Stimulated activated effector memory CD8-positive, alpha-beta T cell treated with anti-CD3 and anti-CD28 coated beads, Interleukin-12 subunit alpha, Interleukin-12 subunit beta, amount 100 ng/mL, for 72 hours (primary cell): ENCODE measurements at regions not wholly inside any gene's neighbourhood (a gene's known extent, or its start where the extent isn't known, plus 50 kb on each side); places are given as distances from the start of the nearest gene placed in this dataset.

Experiments used
- ATAC-seq: fragments of 150-1000 bp; cut with Tn5 transposase; 2 replicates; pipeline ENCODE4 v1.10.0; 2021
- DNase-seq, 2 donors: peaks; one replicate each; pipeline ENCODE4 v3.0.0; 2021 to 2022; ENCODE audit warnings: low spot score in 2 of 2
- H3K27ac Mint-ChIP-seq: one replicate; pipeline ENCODE4 v1.8.0; 2022; ENCODE audit warnings: mild to moderate bottlenecking, mixed read lengths
- H3K36me3 Mint-ChIP-seq: one replicate; pipeline ENCODE4 v1.8.0; 2022; ENCODE audit warnings: mild to moderate bottlenecking, mixed read lengths
- H3K4me1 Mint-ChIP-seq: one replicate; pipeline ENCODE4 v1.8.0; 2022; ENCODE audit warnings: mixed read lengths
- H3K4me3 Mint-ChIP-seq: one replicate; pipeline ENCODE4 v1.8.0; 2022; ENCODE audit warnings: mild to moderate bottlenecking, mixed read lengths
- H3K9me3 Mint-ChIP-seq: one replicate; pipeline ENCODE4 v1.8.0; 2022; ENCODE audit warnings: mixed read lengths

DNA sequence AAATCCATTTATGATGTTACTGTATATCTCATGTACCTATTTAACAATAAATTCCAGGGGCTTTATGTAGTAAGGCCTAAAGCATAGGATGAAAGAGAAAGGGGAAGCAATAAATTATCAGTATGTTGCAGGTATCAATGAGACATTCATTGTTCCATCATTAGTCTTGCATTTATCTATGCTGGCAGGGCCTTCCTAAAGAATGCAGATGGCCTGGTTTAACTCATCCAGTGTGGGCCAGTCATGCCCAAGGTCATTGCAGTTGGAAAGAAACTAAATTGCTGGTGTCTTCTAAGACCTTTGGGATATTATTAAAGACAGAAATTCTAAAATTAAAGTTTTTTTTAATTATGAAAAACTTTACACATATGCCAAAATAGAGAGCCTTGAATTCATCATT lies 98.3 kb downstream of the AVPR1A start:
- H3K27ac Mint-ChIP-seq, result no peak overlapping the region
- H3K4me1 Mint-ChIP-seq, result no peaks in the 10 kb centered on the region
- ATAC-seq (no peak), DNase-seq (no peak)
- H3K4me3 Mint-ChIP-seq, result no peak overlapping the region
- peaks cover 7% of the 10 kb centered on the region for H3K9me3 Mint-ChIP-seq
- H3K36me3 Mint-ChIP-seq, result no peaks in the 10 kb centered on the region

DNA sequence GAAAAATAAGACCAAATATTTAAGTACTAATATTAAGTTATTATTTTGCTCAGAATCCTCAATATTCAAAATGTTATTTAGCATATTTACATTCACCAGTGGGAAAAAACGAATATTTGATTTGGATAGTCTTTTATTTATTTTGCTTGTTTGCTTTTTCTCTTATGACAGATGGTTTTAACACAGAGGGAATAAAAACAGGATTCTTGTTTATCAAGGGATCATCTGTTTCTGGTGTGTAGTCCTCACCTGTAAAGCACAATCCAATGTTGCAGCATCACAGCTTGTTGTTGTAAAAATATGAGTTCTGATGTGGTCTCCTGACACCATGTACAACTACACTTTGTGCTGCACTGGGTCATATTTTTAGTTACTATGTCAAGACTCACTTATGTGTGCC lies 103.9 kb downstream of the AVPR1A start:
- H3K27ac Mint-ChIP-seq, result no peak overlapping the region
- H3K4me3 Mint-ChIP-seq, result no peak overlapping the region
- DNase-seq (no peak), ATAC-seq (no peak)
- H3K36me3 Mint-ChIP-seq, result no peaks in the 10 kb centered on the region
- no peaks in the 10 kb centered on the region for H3K4me1 Mint-ChIP-seq
- peaks cover 3% of the 10 kb centered on the region for H3K9me3 Mint-ChIP-seq

DNA sequence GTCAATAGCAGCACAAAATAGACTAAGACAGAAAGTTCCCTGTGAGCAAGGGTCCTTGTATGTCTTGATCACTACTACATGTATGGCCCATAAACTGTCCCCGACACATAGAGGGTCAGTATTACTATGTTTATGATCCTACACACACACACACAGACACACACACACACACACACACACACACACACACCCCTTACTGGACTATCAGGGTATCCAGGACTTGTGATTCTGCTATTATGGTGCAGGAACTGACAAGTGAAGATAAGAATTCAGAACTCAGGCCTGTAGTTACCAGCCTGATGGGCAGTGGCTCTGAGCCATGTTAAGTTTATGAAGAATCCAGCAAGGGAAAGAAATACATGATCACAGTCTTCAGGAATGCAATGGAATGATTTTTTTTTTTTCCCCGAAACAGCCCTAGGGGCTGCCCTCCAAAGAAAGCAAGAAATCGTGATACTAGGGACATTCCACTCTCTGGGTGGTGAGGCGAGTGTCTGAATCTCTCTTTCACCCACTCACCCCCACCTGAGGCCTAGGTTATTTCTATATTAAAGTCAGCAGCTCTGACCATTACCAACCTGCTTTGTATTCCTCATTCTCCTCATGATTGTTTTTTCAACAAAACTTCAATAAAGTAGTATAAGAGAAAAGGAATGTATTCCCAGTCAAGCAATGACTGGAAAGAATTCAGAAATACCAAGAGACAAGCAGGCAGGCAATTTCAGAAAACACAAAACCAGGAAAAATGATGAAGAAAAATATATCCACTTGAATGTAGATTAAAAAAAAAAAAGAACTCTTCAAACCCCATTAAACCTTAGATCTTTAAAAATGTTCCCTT lies 105.8 kb downstream of the AVPR1A start:
- H3K27ac Mint-ChIP-seq, result no peak overlapping the region
- no peaks in the 10 kb centered on the region for H3K9me3 Mint-ChIP-seq
- H3K4me1 Mint-ChIP-seq, result no peaks in the 10 kb centered on the region
- no peak for DNase-seq
- no peak overlapping the region for H3K4me3 Mint-ChIP-seq
- no peak for ATAC-seq
- no peaks in the 10 kb centered on the region for H3K36me3 Mint-ChIP-seq

DNA sequence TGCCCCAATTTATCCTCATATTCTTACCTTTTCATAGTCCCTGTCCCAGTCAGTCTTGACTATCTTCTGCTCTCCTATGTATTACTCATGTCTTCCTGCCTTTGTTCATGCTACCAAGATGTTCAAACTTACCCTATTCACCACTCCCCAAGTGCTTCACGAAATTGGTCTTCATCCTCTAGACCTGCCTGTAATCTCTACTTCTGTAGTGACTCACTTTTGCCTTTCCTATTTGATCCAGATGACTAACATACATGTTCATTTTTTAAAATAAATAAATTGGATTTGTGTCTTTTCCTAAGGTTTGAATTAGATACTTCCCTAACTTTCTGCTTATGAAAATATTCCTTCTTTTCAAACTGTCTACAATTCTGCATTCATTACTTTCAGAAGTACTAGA lies 107.7 kb upstream of the PPM1H start:
- no peaks in the 10 kb centered on the region for H3K9me3 Mint-ChIP-seq
- no peaks in the 10 kb centered on the region for H3K4me1 Mint-ChIP-seq
- H3K4me3 Mint-ChIP-seq, result no peak overlapping the region
- DNase-seq, result no peak
- H3K36me3 Mint-ChIP-seq, result no peaks in the 10 kb centered on the region
- no peak for ATAC-seq
- H3K27ac Mint-ChIP-seq, result no peak overlapping the region

DNA sequence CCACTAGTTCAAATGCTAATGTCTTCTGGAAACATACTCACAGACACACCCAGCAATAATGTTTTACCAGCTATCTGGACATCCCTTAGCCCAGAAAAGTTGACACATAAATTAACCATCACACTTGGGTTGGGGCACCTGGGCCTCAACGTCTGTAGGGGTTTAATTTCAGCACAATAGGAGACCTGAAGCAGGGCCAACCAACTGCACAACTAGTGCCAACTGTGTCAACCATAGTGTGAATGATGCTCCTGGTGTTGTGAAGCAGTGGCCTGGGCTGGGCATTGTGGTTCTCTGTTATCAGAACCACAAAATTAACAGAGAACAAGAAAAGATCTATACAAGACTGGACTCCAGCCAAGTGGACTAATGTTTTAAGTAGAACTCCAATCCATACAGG lies 106.7 kb upstream of the PPM1H start:
- Mint-ChIP-seq H3K27ac (no peak overlapping the region), H3K4me1 (no peaks in the 10 kb centered on the region), H3K9me3 (no peaks in the 10 kb centered on the region), H3K36me3 (no peaks in the 10 kb centered on the region), H3K4me3 (no peak overlapping the region)
- DNase-seq (no peak), ATAC-seq (no peak)

DNA sequence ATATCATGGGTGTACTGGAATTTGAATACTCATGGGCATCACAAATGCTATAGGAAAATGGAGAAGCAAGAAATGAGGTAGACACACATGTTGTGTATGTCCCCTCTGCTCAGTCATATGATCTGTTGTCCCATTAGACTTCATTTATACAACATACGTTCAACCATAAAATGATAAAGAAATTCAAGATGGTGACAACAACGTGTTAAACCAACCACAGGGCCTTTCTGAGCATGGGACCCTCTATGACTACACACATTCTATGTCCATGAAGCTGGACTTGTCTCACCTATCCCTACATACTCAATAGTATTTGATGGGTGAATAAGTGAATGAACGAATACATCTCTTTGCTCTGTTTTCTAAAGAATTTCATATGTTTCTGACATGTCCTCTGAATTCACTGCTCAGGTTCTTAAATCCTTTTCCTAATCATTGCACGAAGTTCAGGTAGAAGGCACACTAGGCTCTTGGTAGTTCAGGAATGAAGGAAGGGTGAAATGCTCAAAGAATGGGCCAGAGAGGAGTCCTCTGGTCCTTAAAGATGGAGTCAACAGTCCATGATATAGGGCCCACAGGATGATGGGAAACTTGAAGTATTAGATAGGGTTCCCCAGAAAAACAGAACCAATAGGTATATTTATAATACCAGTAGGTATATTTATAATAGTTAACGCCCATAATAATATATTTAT lies 105.7 kb upstream of the PPM1H start:
- H3K9me3 Mint-ChIP-seq, result no peaks in the 10 kb centered on the region
- H3K36me3 Mint-ChIP-seq, result no peaks in the 10 kb centered on the region
- no peak overlapping the region for H3K27ac Mint-ChIP-seq
- DNase-seq (no peak), ATAC-seq (no peak)
- no peak overlapping the region for H3K4me3 Mint-ChIP-seq
- no peaks in the 10 kb centered on the region for H3K4me1 Mint-ChIP-seq

DNA sequence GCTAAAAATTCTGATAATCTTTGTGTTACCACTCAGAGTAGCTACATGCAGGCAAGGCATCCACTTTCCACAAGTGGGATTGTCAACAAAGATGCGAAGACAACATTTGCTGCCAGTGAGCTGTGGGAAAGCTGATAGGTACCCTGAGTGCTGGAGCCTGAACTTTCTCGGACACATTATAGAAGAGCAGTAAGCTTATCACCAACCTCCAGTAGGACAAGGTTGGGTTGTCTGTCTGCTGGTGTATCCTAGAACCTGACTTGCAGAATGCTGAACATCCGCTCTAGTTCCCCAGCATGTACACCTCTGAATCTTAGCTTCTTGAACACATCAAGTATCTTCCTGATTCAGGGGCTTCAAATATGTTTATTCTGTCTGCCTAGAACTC lies 103.8 kb upstream of the PPM1H start:
- Mint-ChIP-seq H3K4me1 (no peaks in the 10 kb centered on the region), H3K36me3 (no peaks in the 10 kb centered on the region), H3K4me3 (no peak overlapping the region), H3K27ac (no peak overlapping the region), H3K9me3 (no peaks in the 10 kb centered on the region)
- no peak for DNase-seq
- no peak for ATAC-seq

DNA sequence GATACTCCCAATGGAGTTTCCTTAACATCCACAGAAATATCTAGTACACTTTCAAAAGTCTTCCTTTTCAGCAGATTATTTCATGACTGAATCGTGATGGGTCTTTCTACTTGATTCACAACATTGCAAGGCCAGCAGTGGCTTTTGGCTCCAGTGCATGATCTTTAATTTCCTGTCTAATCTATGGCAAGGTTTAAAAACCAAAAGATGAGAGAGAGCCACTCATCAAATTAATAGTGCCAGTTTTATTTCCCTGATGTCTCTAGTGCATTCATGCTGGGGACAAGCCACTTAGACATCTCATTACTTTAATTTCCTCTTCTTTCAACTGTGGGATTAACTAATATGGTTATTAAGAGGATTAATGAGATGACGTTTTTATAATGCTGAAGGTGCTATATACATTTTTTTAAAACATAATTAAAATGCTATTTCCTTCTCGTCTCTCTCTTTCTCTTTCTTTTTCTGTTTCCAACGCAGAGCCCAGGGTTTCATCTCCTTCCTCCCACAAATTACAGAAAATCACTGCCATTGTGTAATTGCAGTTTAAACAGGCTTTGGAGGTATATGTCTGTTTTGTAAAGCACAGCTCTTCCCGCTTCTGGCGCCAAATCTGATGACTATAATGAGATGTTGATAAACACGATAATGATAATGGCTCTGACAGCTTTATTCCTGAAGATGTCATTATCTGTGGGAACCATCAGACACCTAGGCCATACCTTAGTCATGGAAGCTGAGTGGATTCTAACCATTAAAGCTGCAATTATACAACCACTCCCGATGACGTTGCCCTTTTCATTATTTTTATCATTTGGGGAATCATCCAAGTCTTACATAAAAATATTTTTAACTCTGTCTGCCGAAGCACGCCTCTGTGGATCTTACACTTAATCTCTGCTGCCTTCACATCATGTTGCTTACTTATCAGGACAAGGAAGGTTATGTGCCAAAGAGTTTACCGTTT lies 103.1 kb upstream of the PPM1H start:
- ATAC-seq, result no peak

DNA sequence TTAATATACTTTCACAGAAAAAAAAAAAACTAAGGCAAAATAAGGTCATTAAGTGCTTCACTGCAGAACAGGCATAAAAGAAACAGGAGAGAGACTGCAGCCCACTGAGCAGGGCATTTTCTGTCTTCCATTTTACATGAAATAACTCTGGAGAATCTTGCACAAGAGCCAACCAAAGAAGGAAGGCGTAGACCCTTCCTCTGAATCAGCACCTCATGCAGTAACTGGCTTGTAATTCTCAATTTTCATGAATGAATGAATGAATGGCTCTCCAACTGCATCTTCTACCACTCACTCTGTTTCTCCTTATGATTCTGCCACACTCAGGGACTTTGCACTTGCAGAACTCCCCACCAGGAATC lies 102.0 kb upstream of the PPM1H start:
- no peak overlapping the region for H3K4me3 Mint-ChIP-seq
- no peaks in the 10 kb centered on the region for H3K9me3 Mint-ChIP-seq
- ATAC-seq (no peak), DNase-seq (no peak)
- no peaks in the 10 kb centered on the region for H3K36me3 Mint-ChIP-seq
- no peaks in the 10 kb centered on the region for H3K4me1 Mint-ChIP-seq
- no peak overlapping the region for H3K27ac Mint-ChIP-seq

More for the DNA sequence above, 103.1 kb upstream of the PPM1H start:
- Mint-ChIP-seq H3K27ac (no peak overlapping the region), H3K9me3 (no peaks in the 10 kb centered on the region), H3K36me3 (no peaks in the 10 kb centered on the region), H3K4me3 (no peak overlapping the region), H3K4me1 (no peaks in the 10 kb centered on the region)
- no peak for DNase-seq

DNA sequence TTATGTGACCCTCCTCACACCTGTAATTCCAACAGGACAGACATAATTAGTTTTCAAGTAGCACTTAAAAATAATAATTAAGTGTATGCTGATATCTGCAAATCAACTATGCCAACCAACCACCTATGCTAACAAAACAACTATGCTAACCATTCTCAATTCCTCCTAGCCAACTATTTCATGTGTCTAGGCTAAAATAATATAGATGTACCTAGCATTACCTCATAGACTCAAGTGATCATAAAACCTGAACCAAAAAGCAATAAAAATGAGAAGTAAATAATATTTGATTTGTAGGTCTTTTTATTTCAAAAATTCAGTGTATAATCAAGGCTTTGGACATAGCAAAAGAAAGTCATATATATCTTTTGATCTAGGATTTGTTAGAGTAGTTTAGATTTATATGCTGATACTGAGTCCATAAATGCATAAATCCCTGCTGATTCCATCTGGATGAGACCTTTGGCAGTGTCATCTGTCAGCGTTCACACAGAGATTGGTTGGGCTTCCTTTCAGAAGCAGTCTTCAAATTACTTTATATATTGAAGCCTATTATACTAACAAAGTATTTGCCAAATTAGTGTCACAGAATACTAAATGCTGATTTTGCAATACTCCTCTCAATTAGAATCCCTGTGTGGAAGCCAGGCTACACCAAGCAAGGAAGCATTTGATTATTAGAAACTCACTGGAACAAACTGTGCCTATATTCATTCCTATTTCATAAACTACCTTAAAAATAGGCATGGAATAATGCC lies 101.4 kb upstream of the PPM1H start:
- H3K4me1 Mint-ChIP-seq, result no peaks in the 10 kb centered on the region
- H3K9me3 Mint-ChIP-seq, result no peaks in the 10 kb centered on the region
- H3K4me3 Mint-ChIP-seq, result no peak overlapping the region
- no peak for ATAC-seq
- DNase-seq, result no peak
- no peaks in the 10 kb centered on the region for H3K36me3 Mint-ChIP-seq
- H3K27ac Mint-ChIP-seq, result no peak overlapping the region

DNA sequence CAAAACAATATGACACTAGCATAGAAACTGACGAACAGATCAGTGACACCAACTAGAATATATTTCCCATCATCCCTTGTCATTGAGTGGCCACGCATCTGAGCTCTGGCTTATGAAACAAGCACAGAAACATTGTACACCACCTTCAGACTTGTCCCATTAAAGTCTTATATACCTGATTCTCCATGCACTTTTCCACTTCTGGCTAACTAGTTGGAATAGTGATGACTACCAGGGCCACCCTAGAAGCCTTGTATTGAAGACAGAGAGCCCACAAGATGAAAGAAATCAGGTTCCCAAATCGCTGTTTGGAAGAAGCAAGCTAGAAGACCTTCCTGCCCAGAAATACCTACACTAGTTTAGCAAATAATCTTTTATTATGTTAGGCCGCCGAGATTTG lies 99.7 kb upstream of the PPM1H start:
- H3K4me3 Mint-ChIP-seq, result no peak overlapping the region
- no peaks in the 10 kb centered on the region for H3K36me3 Mint-ChIP-seq
- no peak overlapping the region for H3K27ac Mint-ChIP-seq
- ATAC-seq (no peak), DNase-seq (no peak)
- H3K9me3 Mint-ChIP-seq, result no peaks in the 10 kb centered on the region
- no peaks in the 10 kb centered on the region for H3K4me1 Mint-ChIP-seq

DNA sequence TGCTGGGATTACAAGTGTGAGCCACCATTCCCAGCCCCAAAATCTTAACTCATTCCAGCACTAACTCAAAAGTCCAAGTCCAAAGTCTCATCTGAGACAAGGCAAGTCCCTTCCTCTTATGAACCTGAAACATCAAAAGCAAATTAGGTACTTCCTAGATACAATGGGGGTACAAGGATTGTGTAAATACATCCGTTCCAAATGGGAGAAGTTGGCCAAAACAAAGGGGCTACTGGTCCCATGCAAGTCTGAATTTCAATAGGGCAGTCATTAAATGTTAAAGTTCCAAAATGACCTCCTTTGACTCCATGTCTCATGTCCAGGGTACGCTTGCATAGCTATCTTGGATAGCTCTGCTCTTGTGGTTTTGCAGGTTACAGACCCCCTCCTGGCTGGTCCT lies 94.7 kb upstream of the PPM1H start:
- ATAC-seq, result no peak
- Mint-ChIP-seq H3K4me1 (no peaks in the 10 kb centered on the region), H3K4me3 (no peak overlapping the region)

DNA sequence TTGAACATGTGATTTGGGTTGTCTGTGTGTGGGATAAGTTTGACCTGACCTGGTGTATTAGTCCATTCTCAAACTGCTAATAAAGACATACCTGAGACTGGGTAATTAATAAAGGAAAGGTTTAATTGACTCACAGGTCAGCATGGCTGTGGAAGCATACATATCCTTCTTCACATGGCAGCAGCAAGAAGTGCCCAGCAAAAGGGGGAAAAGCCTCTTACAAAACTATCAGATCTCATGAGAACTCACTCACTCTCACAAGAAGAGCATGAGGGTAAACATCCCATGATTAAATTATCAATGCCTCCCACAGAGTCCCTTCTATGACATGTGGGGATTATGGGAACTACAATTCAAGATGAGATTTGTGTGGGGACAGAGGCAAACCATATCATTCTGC lies 94.0 kb upstream of the PPM1H start:
- ATAC-seq, result no peak
- H3K4me1 Mint-ChIP-seq, result no peaks in the 10 kb centered on the region
- H3K4me3 Mint-ChIP-seq, result no peak overlapping the region
- no peak for DNase-seq
- H3K9me3 Mint-ChIP-seq, result no peaks in the 10 kb centered on the region
- H3K36me3 Mint-ChIP-seq, result no peaks in the 10 kb centered on the region
- no peak overlapping the region for H3K27ac Mint-ChIP-seq

More for the DNA sequence above, 94.7 kb upstream of the PPM1H start:
- no peak overlapping the region for H3K27ac Mint-ChIP-seq
- no peak for DNase-seq
- H3K36me3 Mint-ChIP-seq, result no peaks in the 10 kb centered on the region
- no peaks in the 10 kb centered on the region for H3K9me3 Mint-ChIP-seq

DNA sequence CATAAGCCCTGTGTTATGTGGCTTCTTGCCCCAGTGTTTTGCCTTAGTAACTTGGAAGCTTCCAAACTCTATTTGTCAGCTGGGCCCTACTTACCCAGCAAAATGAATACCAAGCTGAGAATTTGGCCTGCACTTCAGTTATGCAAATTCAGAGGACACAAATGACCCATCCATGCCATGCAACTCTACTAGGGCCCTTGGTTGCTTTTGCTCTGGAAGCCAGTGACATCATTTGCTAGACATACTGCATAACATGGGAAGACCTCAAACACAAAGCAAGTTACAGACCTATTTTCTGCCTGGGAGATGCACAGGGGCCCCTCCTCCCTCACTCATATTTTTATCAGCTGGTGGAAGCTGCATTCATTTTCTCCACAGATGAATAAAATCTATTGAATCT lies 90.2 kb upstream of the PPM1H start:
- ATAC-seq, result no peak
- no peaks in the 10 kb centered on the region for H3K9me3 Mint-ChIP-seq
- H3K4me1 Mint-ChIP-seq, result no peaks in the 10 kb centered on the region
- no peak for DNase-seq
- H3K4me3 Mint-ChIP-seq, result no peak overlapping the region
- H3K36me3 Mint-ChIP-seq, result no peaks in the 10 kb centered on the region
- no peak overlapping the region for H3K27ac Mint-ChIP-seq

DNA sequence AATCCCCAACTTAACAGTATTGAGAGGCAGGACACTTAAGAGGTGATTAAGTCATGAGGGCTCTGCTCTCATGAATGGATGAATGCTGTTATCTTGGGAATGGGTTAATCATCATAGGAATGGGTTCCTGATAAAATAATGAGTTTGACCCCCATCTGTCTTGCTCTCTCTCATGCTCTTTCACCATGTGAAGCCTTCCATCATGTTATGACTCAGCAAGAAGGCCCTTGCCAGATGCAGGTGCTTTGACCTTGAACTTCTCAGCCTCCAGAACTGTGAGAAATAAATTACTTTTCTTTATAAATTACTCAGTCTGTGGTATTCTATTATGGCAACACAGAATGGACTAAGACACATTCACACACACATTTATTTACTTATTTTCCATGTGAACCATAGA lies 89.0 kb upstream of the PPM1H start:
- no peak overlapping the region for H3K27ac Mint-ChIP-seq
- no peaks in the 10 kb centered on the region for H3K36me3 Mint-ChIP-seq
- DNase-seq (no peak), ATAC-seq (no peak)
- no peaks in the 10 kb centered on the region for H3K4me1 Mint-ChIP-seq
- no peak overlapping the region for H3K4me3 Mint-ChIP-seq
- H3K9me3 Mint-ChIP-seq, result no peaks in the 10 kb centered on the region
